Natural killer cell (primary cell): ENCODE measurements at regions not wholly inside any gene's neighbourhood (a gene's known extent, or its start where the extent isn't known, plus 50 kb on each side); places are given as distances from the start of the nearest gene placed in this dataset.

Experiments used
- ATAC-seq, 3 donors: fragments of 150-1000 bp in 2 of 3; fragments of 200-7000 bp in 1 of 3; cut with Tn5 transposase; 1 replicate in 1 of 3; 2 replicates in 2 of 3; pipeline ENCODE4 v1.10.0; 2021; ENCODE audit warnings: mild to moderate bottlenecking in 2 of 3, moderate library complexity in 2 of 3
- DNase-seq, 2 donors: peaks; one replicate each; pipeline versions ENCODE4 v3.0.0 to v3.0.0-alpha.2; 2013 to 2021; ENCODE audit warnings: mixed read lengths in 1 of 2
- H3K27ac ChIP-seq: one replicate; pipeline ENCODE4 v1.5.1; 2013; ENCODE audit warnings: mild to moderate bottlenecking, low read length
- H3K27me3 ChIP-seq: one replicate; pipeline ENCODE4 v1.6.1; 2013; ENCODE audit warnings: low read length; ENCODE audit not compliant: control insufficient read depth, insufficient read depth
- H3K36me3 ChIP-seq: one replicate; pipeline ENCODE4 v1.6.1; 2013; ENCODE audit warnings: low read length; ENCODE audit not compliant: control insufficient read depth, insufficient read depth
- H3K4me1 ChIP-seq: one replicate; pipeline ENCODE4 v1.6.1; 2013; ENCODE audit warnings: low read length; ENCODE audit not compliant: control insufficient read depth, insufficient read depth
- H3K4me3 ChIP-seq: one replicate; pipeline ENCODE4 v1.5.1; 2013; ENCODE audit warnings: low read length
- H3K9me3 ChIP-seq: one replicate; pipeline ENCODE4 v1.6.1; 2013; ENCODE audit warnings: low read length; ENCODE audit not compliant: control insufficient read depth, insufficient read depth
- H3K27ac Mint-ChIP-seq, 2 donors: one replicate each; pipeline ENCODE4 v1.8.0; 2022; ENCODE audit warnings: mild to moderate bottlenecking in 2 of 2, mixed read lengths in 2 of 2, moderate library complexity in 1 of 2
- H3K27me3 Mint-ChIP-seq, 2 donors: one replicate each; pipeline ENCODE4 v1.8.0; 2022; ENCODE audit warnings: low read depth in 2 of 2, mixed read lengths in 2 of 2
- H3K36me3 Mint-ChIP-seq: one replicate; pipeline ENCODE4 v1.8.0; 2022; ENCODE audit warnings: mixed read lengths
- H3K4me1 Mint-ChIP-seq, 2 donors: one replicate each; pipeline ENCODE4 v1.8.0; 2022; ENCODE audit warnings: mixed read lengths in 2 of 2
- H3K4me3 Mint-ChIP-seq: one replicate; pipeline ENCODE4 v1.8.0; 2022; ENCODE audit warnings: mild to moderate bottlenecking, moderate library complexity, mixed read lengths
- H3K9me3 Mint-ChIP-seq, 2 donors: one replicate each; pipeline ENCODE4 v1.8.0; 2022; ENCODE audit warnings: mixed read lengths in 2 of 2
- WGBS: methylation state at CpG from one replicate; pipeline ENCODE4 v1.1.7; 2013; ENCODE audit warnings: missing lambda C conversion rate; ENCODE audit not compliant: insufficient coverage; 5-methylcytosine and 5-hydroxymethylcytosine counted together
- intact Hi-C: fragments of 100-400 bp; cut with micrococcal nuclease; formaldehyde crosslinking; loops from one replicate; pipeline ENCODE4 v1.14.2; 2022
- TF ChIP-seq, protein P1 (sequence below): fragments of 200-600 bp; IDR thresholded peaks from one replicate; pipeline ENCODE4 v1.8.0; 2022; ENCODE audit warnings: antibody characterized with exemption

DNA sequence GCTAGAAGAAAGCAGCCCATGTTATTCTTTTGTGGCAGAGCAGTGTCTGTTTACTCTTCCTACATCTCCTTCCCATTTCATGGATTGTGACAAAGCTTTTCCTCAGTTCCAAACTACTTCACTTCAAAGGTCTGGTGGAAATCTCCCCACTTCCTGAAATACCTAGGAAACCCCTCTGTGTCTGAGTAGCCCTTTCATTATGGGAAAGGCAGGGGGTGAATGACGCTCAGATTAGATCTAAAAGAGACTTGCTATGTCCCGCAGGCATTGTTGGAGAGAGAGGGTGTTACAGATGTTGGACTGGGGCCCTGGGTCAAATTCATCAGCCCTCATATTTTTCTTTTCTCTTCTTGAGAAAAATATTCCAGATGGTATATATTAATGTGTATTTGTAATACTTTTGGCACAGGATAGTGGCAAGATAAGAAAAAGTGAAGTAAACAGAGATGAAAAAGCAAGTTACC, 675.0 kb downstream of the IRS1 start:
- Histone ChIP-seq H3K4me3 (no peak overlapping the region), H3K36me3 (no peaks in the 10 kb centered on the region), H3K27ac (no peak overlapping the region), H3K4me1 (no peaks in the 10 kb centered on the region), H3K27me3 (no peaks in the 10 kb centered on the region), H3K9me3 (no peaks in the 10 kb centered on the region)
- Mint-ChIP-seq H3K27me3 (no peaks in the 10 kb centered on the region), H3K27ac (no peak overlapping the region), H3K4me3 (no peak overlapping the region), H3K9me3 (peaks cover 2 to 7% of the 10 kb centered on the region in 2 donors), H3K4me1 (no peaks in the 10 kb centered on the region), H3K36me3 (no peaks in the 10 kb centered on the region)
- 60% methylated on average over 1 of the region's 2 CpGs for WGBS
- ATAC-seq (no peak), DNase-seq (no peak)
- TF ChIP-seq, protein P1, sequence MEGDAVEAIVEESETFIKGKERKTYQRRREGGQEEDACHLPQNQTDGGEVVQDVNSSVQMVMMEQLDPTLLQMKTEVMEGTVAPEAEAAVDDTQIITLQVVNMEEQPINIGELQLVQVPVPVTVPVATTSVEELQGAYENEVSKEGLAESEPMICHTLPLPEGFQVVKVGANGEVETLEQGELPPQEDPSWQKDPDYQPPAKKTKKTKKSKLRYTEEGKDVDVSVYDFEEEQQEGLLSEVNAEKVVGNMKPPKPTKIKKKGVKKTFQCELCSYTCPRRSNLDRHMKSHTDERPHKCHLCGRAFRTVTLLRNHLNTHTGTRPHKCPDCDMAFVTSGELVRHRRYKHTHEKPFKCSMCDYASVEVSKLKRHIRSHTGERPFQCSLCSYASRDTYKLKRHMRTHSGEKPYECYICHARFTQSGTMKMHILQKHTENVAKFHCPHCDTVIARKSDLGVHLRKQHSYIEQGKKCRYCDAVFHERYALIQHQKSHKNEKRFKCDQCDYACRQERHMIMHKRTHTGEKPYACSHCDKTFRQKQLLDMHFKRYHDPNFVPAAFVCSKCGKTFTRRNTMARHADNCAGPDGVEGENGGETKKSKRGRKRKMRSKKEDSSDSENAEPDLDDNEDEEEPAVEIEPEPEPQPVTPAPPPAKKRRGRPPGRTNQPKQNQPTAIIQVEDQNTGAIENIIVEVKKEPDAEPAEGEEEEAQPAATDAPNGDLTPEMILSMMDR, result no peak
- intact Hi-C loops, result no loop called here

GRCh38 chr2:226123300-226123699, 676.3 kb downstream of the IRS1 start:
- no peaks in the 10 kb centered on the region for H3K27me3 ChIP-seq
- ATAC-seq (no peak), DNase-seq (no peak)
- no peak overlapping the region for H3K4me3 ChIP-seq
- no peaks in the 10 kb centered on the region for H3K36me3 ChIP-seq
- TF ChIP-seq, protein P1, result no peak
- intact Hi-C loops, result no loop called here
- peaks cover 2 to 7% of the 10 kb centered on the region in 2 donors for H3K9me3 Mint-ChIP-seq
- H3K27ac ChIP-seq, result no peak overlapping the region
- no peak overlapping the region for H3K27ac Mint-ChIP-seq
- no peaks in the 10 kb centered on the region for H3K4me1 ChIP-seq
- H3K4me3 Mint-ChIP-seq, result no peak overlapping the region
- H3K4me1 Mint-ChIP-seq, result no peaks in the 10 kb centered on the region
- no peaks in the 10 kb centered on the region for H3K36me3 Mint-ChIP-seq
- 75% methylated on average over 1 of the region's 3 CpGs for WGBS
- no peaks in the 10 kb centered on the region for H3K9me3 ChIP-seq
- no peaks in the 10 kb centered on the region for H3K27me3 Mint-ChIP-seq

DNA sequence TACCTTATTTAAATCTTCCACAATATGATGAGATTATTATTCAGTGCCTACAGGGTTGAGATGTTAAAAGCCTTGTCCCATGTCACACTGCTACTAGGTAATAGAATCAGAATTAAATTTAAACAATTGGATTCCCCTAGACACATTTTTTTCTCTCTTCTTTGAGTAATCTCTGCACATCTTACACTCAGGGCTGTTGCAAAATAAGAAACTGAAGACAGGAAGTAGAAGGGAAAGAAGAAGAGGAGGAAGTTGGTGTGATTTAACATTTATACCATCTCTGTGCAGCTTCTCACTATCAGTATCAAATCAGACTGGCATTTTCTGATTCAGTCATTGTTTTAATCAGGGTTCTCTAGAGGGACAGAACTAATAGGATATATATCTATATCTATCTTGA, 677.6 kb downstream of the IRS1 start:
- no peak overlapping the region for H3K27ac ChIP-seq

More for the DNA sequence above, 677.6 kb downstream of the IRS1 start:
- no peak overlapping the region for H3K4me3 ChIP-seq
- Mint-ChIP-seq H3K27ac (no peak overlapping the region), H3K27me3 (no peaks in the 10 kb centered on the region), H3K9me3 (peaks cover 2 to 3% of the 10 kb centered on the region in 2 donors), H3K4me3 (no peak overlapping the region), H3K36me3 (no peaks in the 10 kb centered on the region), H3K4me1 (no peaks in the 10 kb centered on the region)
- H3K36me3 ChIP-seq, result no peaks in the 10 kb centered on the region
- H3K9me3 ChIP-seq, result no peaks in the 10 kb centered on the region
- intact Hi-C loops, result no loop called here
- H3K27me3 ChIP-seq, result no peaks in the 10 kb centered on the region
- ATAC-seq (no peak), DNase-seq (no peak)
- H3K4me1 ChIP-seq, result no peaks in the 10 kb centered on the region
- TF ChIP-seq, protein P1, result no peak
